K562 (cell line): ENCODE measurements at regions not wholly inside any gene's neighbourhood (a gene's known extent, or its start where the extent isn't known, plus 50 kb on each side); places are given as distances from the start of the nearest gene placed in this dataset.

Experiments
- ATAC-seq: fragments of 200-7000 bp; cut with Tn5 transposase; 3 replicates; pipeline ENCODE4 v1.9.1; 2020; ENCODE audit warnings: moderate library complexity
- BruUV-seq: library from RNA; stranded (reverse); fragments of 400-500 nt; replicated peaks from 2 replicates; lab custom pipeline; 2021; lab: Mats Ljungman, UMichigan
- CTCF ChIA-PET: fragments of 300-600 bp; formaldehyde crosslinking; extraction: SDS; loops from one replicate; lab custom pipeline; 2021; ENCODE audit warnings: low intra/inter-chr PET ratio; lab: Yijun Ruan, JAX
- POLR2A ChIA-PET: fragments of 300-600, 350-650 bp; sonication (Branson Sonifier 250); formaldehyde crosslinking; extraction: SDS; loops from one replicate; lab custom pipeline; 2021; ENCODE audit warnings: antibody characterized with exemption, inconsistent platforms; lab: Yijun Ruan, JAX
- DNase-seq, 4 experiments: peaks; one replicate each; pipeline versions ENCODE4 v3.0.0 to v3.0.0-alpha.2; 2011 to 2018; ENCODE audit warnings: low spot score in 3 of 4, mixed read lengths in 3 of 4; ENCODE audit errors: extremely low read depth in 1 of 4
- FAIRE-seq: peaks from 2 replicates; lab custom pipeline; 2011; peaks lifted over from hg19 to GRCh38; lab: Jason Lieb, UNC
- H2AFZ ChIP-seq: 2 replicates; pipeline ENCODE4 v1.6.0; 2011; ENCODE audit warnings: low read depth, low read length, control low read depth, inconsistent platforms
- H3K27ac ChIP-seq: fragments of 200-600 bp; 3 replicates; pipeline ENCODE4 v1.8.0; 2011; ENCODE audit warnings: low read depth, mild to moderate bottlenecking, control low read depth, inconsistent platforms, low read length, moderate library complexity, mixed read lengths; ENCODE audit errors: extremely low read depth
- H3K27me3 ChIP-seq, 2 experiments: fragments of 300-600 bp in 1 of 2; 2 replicates in 1 of 2; 3 replicates in 1 of 2; pipeline versions ENCODE4 v1.6.0 to v1.8.0; 2011; ENCODE audit warnings: inconsistent platforms in 2 of 2, low read length in 2 of 2, mild to moderate bottlenecking in 1 of 2, mixed read lengths in 1 of 2, moderate library complexity in 1 of 2; ENCODE audit not compliant: control insufficient read depth in 2 of 2, insufficient read depth in 2 of 2
- H3K36me3 ChIP-seq: fragments of 300-600 bp; 3 replicates; pipeline ENCODE4 v1.8.0; 2011; ENCODE audit warnings: mild to moderate bottlenecking, low read length, inconsistent platforms; ENCODE audit not compliant: control insufficient read depth, insufficient read depth
- H3K4me1 ChIP-seq, 2 experiments: fragments of 200-600 bp in 1 of 2; replicated peaks in 1 of 2; 2 replicates in 1 of 2; 3 replicates in 1 of 2; pipeline versions ENCODE4 v1.5.1 to v1.8.0; 2011; ENCODE audit warnings: inconsistent platforms in 2 of 2, low read length in 2 of 2, mild to moderate bottlenecking in 1 of 2, mixed read lengths in 1 of 2, moderate library complexity in 1 of 2; ENCODE audit not compliant: control insufficient read depth in 2 of 2, insufficient read depth in 2 of 2
- H3K4me2 ChIP-seq: 2 replicates; pipeline ENCODE4 v1.6.1; 2011; ENCODE audit warnings: low read length, control low read depth, inconsistent platforms, mixed read lengths; ENCODE audit not compliant: insufficient read depth
- H3K4me3 ChIP-seq: fragments of 200-600 bp; sonication (generic), shearing (Covaris generic); 2 replicates; pipeline ENCODE4 v1.5.1; 2016; ENCODE audit warnings: control low read depth, inconsistent platforms
- H3K79me2 ChIP-seq: fragments of 200-600 bp; 3 replicates; pipeline ENCODE4 v1.8.0; 2011; ENCODE audit warnings: low read length, inconsistent platforms; ENCODE audit not compliant: control insufficient read depth, insufficient read depth
- H3K9ac ChIP-seq, 2 experiments: 2 replicates each; pipeline versions ENCODE4 v1.6.0 to v1.6.1; 2011; ENCODE audit warnings: low read depth in 2 of 2, low read length in 2 of 2, control low read depth in 1 of 2, inconsistent platforms in 1 of 2, mild to moderate bottlenecking in 1 of 2, mixed read lengths in 1 of 2; ENCODE audit not compliant: insufficient read depth in 1 of 2
- H3K9me1 ChIP-seq: one replicate; pipeline ENCODE4 v1.6.0; 2011; ENCODE audit warnings: inconsistent platforms, mild to moderate bottlenecking, low read length, moderate library complexity; ENCODE audit not compliant: control insufficient read depth, insufficient read depth
- H3K9me3 ChIP-seq: replicated peaks from 2 replicates; pipeline ENCODE4 v1.5.1; 2011; ENCODE audit warnings: low read depth, low read length, inconsistent platforms; ENCODE audit not compliant: control insufficient read depth, insufficient read depth
- H4K20me1 ChIP-seq: replicated peaks from 2 replicates; pipeline ENCODE4 v1.6.1; 2011; ENCODE audit warnings: low read length, inconsistent platforms, mixed read lengths; ENCODE audit not compliant: control insufficient read depth, insufficient read depth
- ATF3 ChIP-seq, 2 experiments: fragments of 450-650 bp in 1 of 2; sonication (generic) in 1 of 2; formaldehyde crosslinking in 1 of 2; IDR thresholded peaks in 1 of 2; conservative IDR thresholded peaks in 1 of 2; 2 replicates each; pipeline versions ENCODE4 v1.6.1 to v1.8.1; 2016 to 2023; ENCODE audit warnings: mild to moderate bottlenecking in 2 of 2, moderate library complexity in 2 of 2, inconsistent platforms in 1 of 2, missing genetic modification reagents in 1 of 2
- EWSR1 ChIP-seq: fragments of 450-650 bp; IDR thresholded peaks from 2 replicates; pipeline ENCODE4 v1.6.1; 2018; ENCODE audit warnings: borderline replicate concordance, mild to moderate bottlenecking, low read depth, moderate library complexity; ENCODE audit not compliant: partially characterized antibody
- KDM5B ChIP-seq: fragments of 200-600 bp; sonication (generic); IDR thresholded peaks from 2 replicates; pipeline ENCODE4 v1.6.1; 2012; ENCODE audit warnings: low read depth, mild to moderate bottlenecking, moderate library complexity, low read length, control low read depth, inconsistent platforms; ENCODE audit not compliant: insufficient replicate concordance
- PCBP2 ChIP-seq: fragments of 200-400 bp; formaldehyde crosslinking; IDR thresholded peaks from 2 replicates; pipeline ENCODE4 v1.6.1; 2018; ENCODE audit warnings: low read length, low read depth, mild to moderate bottlenecking, moderate library complexity; ENCODE audit not compliant: poor library complexity, severe bottlenecking
- PML ChIP-seq: IDR thresholded peaks from 2 replicates; pipeline ENCODE4 v1.6.1; 2012; ENCODE audit warnings: low read length, inconsistent platforms
- SLC30A9 ChIP-seq: fragments of 250-450 bp; sonication (Bioruptor Pico); IDR thresholded peaks from 2 replicates; pipeline ENCODE4 v1.8.0; 2022; ENCODE audit warnings: mild to moderate bottlenecking, moderate library complexity
- TAF7 ChIP-seq: fragments of 450-650 bp; IDR thresholded peaks from 2 replicates; pipeline ENCODE4 v1.6.1; 2016; ENCODE audit warnings: missing genetic modification characterization, missing compliant biosample characterization
- TFAP4 ChIP-seq: sonication (generic); formaldehyde crosslinking; IDR thresholded peaks from 2 replicates; pipeline ENCODE4 v1.8.0; 2022; ENCODE audit warnings: missing genetic modification reagents, mild to moderate bottlenecking, moderate library complexity, borderline replicate concordance
- TFE3 ChIP-seq: fragments of 450-650 bp; formaldehyde crosslinking; IDR thresholded peaks from 2 replicates; pipeline ENCODE4 v1.4.0; 2020; ENCODE audit warnings: mild to moderate bottlenecking, mixed read lengths
- XRCC3 ChIP-seq: fragments of 450-650 bp; IDR thresholded peaks from 2 replicates; pipeline ENCODE4 v1.6.1; 2017; ENCODE audit warnings: mild to moderate bottlenecking, moderate library complexity
- ZBED1 ChIP-seq: IDR thresholded peaks from 2 replicates; pipeline ENCODE4 v1.6.1; 2014
- ZC3H8 ChIP-seq: fragments of 450-650 bp; IDR thresholded peaks from 2 replicates; pipeline ENCODE4 v1.6.1; 2017
- ZFX ChIP-seq: sonication (generic); formaldehyde crosslinking; IDR thresholded peaks from 2 replicates; pipeline ENCODE4 v1.8.0; 2022; ENCODE audit warnings: mild to moderate bottlenecking, missing genetic modification reagents, moderate library complexity
- ZNF12 ChIP-seq: sonication (generic); formaldehyde crosslinking; IDR thresholded peaks from 2 replicates; pipeline ENCODE4 v1.4.0; 2020; ENCODE audit warnings: mild to moderate bottlenecking, missing genetic modification reagents
- ZNF124 ChIP-seq: sonication (generic); formaldehyde crosslinking; IDR thresholded peaks from 2 replicates; pipeline ENCODE4 v1.8.1; 2022; ENCODE audit warnings: missing genetic modification reagents
- ZNF232 ChIP-seq: sonication (generic); formaldehyde crosslinking; IDR thresholded peaks from 2 replicates; pipeline ENCODE4 v1.8.0; 2022; ENCODE audit warnings: mild to moderate bottlenecking, missing genetic modification reagents
- WGBS: fragments of 100-300 bp; shearing (Covaris generic); methylation state at CpG from one replicate; pipeline ENCODE4 v1.1.6; 2016; ENCODE audit warnings: low coverage, mixed read lengths; ENCODE audit not compliant: insufficient coverage; ENCODE audit errors: missing lambda C conversion rate; 5-methylcytosine and 5-hydroxymethylcytosine counted together
- in situ Hi-C: fragments of 300-500 bp; cut with MboI; formaldehyde crosslinking; loops from 4 replicates; pipeline ENCODE4 v1.15.0; 2018; ENCODE audit warnings: inconsistent platforms, mixed read lengths
- intact Hi-C: fragments of 100-400 bp; cut with micrococcal nuclease; formaldehyde crosslinking; loops from 2 replicates; pipeline ENCODE4 v1.14.2; 2022
- TF ChIP-seq, protein P1 (sequence below): IDR thresholded peaks from 2 replicates; pipeline ENCODE4 v1.6.1; 2011; ENCODE audit not compliant: insufficient read length; ENCODE audit errors: extremely low read depth

DNA sequence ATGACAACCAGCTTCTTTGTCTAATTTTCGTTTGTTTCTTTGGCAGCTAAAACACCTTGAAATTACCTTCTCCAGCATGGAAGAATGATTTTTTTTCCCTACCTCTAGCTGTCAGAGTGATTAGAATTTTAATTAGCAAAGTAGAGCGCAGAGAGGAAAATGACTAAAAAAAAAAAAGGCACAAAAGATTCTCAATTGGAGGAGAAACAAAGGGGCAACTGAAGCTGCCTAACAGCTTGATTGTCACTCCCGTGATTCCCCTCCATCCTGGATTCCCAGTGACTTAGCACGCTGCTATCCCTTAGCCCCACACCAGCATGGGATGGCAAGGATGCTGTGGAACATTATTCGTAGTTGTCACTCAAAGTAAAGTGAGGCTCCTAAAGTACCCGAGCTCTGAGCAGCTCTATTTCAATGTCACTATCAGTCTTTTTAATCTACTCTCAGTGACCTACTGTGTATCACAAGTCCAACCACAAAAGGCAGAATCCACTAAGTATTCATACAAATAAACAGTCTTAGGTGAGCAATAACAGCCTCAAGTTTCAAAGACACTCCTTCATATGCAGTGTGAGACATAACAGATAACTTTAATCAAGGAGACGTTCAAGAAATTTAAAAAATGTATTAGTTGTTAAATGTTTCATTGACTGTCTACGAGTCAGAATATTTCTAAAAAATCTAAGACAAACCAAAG lies 710.0 kb upstream of the GRAMD2B start:
- H3K9me1 ChIP-seq: no peaks in the 10 kb centered on the region
- no peak overlapping the region for H3K9ac ChIP-seq
- no peak overlapping the region for H3K4me3 ChIP-seq
- no peak for ATAC-seq
- no peaks in the 10 kb centered on the region for H3K36me3 ChIP-seq
- TF ChIP-seq TAF7 (tag) (no peak), PCBP2 (no peak), TFE3 (CRISPR knock-in tag) (no peak), TFAP4 (CRISPR knock-in tag) (no peak), SLC30A9 (CRISPR knock-in tag) (no peak), ZC3H8 (no peak), ATF3 (IDR thresholded peaks at IDR 0.05) (no peak), ATF3 (CRISPR knock-in tag; conservative IDR thresholded peaks at IDR 0.05) (no peak), ZNF232 (CRISPR knock-in tag) (no peak), ZNF124 (no peak), ZBED1 (no peak), EWSR1 (no peak), XRCC3 (no peak), KDM5B (no peak), ZNF12 (CRISPR knock-in tag) (no peak), ZFX (CRISPR knock-in tag) (no peak), PML (no peak)
- TF ChIP-seq, protein P1, sequence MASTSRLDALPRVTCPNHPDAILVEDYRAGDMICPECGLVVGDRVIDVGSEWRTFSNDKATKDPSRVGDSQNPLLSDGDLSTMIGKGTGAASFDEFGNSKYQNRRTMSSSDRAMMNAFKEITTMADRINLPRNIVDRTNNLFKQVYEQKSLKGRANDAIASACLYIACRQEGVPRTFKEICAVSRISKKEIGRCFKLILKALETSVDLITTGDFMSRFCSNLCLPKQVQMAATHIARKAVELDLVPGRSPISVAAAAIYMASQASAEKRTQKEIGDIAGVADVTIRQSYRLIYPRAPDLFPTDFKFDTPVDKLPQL: no peak
- TF ChIP-seq, all 486 proteins: peak for 0
- DNase-seq (no peak), FAIRE-seq (no peak)
- Histone ChIP-seq H3K9me3 (no peaks in the 10 kb centered on the region), H3K4me1 (no peaks in the 10 kb centered on the region), H3K27ac (no peak overlapping the region), H3K79me2 (no peaks in the 10 kb centered on the region), H3K27me3 (no peaks in the 10 kb centered on the region), H3K4me2 (no peak overlapping the region), H2AFZ (no peak overlapping the region), H4K20me1 (no peaks in the 10 kb centered on the region)
- intact Hi-C loops (no loop called here), in situ Hi-C loops (no loop called here)
- WGBS: 2% methylated on average over 8 of the region's 8 CpGs
- ChIA-PET POLR2A (no interaction called here), CTCF (no interaction called here)
- no TSS peak for BruUV-seq
